Endothelial cell of umbilical vein (primary cell): ENCODE measurements at regions not wholly inside any gene's neighbourhood (a gene's known extent, or its start where the extent isn't known, plus 50 kb on each side); places are given as distances from the start of the nearest gene placed in this dataset.

Experiments used
- EZH2 ChIP-seq: IDR thresholded peaks from 2 replicates; pipeline ENCODE4 v1.6.1; 2012; ENCODE audit warnings: borderline replicate concordance, low read depth, mild to moderate bottlenecking, moderate library complexity, low read length, inconsistent platforms; ENCODE audit not compliant: severe bottlenecking
- FOS ChIP-seq: IDR thresholded peaks from 2 replicates; pipeline ENCODE4 v1.6.1; 2011; ENCODE audit warnings: mild to moderate bottlenecking, low read length, moderate library complexity, borderline replicate concordance; ENCODE audit not compliant: insufficient read depth
- GATA2 ChIP-seq: IDR thresholded peaks from 2 replicates; pipeline ENCODE4 v1.7.0; 2011; ENCODE audit warnings: low read depth, mild to moderate bottlenecking, moderate library complexity, mixed read lengths, low read length; ENCODE audit not compliant: insufficient read length, insufficient read depth
- JUN ChIP-seq: IDR thresholded peaks from 2 replicates; pipeline ENCODE4 v1.6.1; 2011; ENCODE audit warnings: borderline replicate concordance, low read depth; ENCODE audit not compliant: insufficient read length, insufficient read depth
- POLR2A ChIP-seq: IDR thresholded peaks from 2 replicates; pipeline ENCODE4 v1.6.1; 2012; ENCODE audit warnings: low read depth, mild to moderate bottlenecking, control low read depth, low read length
- POLR2AphosphoS5 ChIP-seq: IDR thresholded peaks from 2 replicates; pipeline ENCODE4 v1.6.1; 2012; ENCODE audit warnings: low read depth, mild to moderate bottlenecking, control low read depth, low read length, moderate library complexity; ENCODE audit not compliant: insufficient read depth
- TF ChIP-seq, protein P1 (sequence below): IDR thresholded peaks from 2 replicates; pipeline ENCODE4 v1.6.1; 2011; ENCODE audit not compliant: insufficient read depth, insufficient read length
- TF ChIP-seq, protein P2 (sequence below), 2 donors: IDR thresholded peaks; 1 replicate in 1 of 2; 2 replicates in 1 of 2; pipeline ENCODE4 v1.5.1; 2011; ENCODE audit warnings: low read length in 2 of 2, mild to moderate bottlenecking in 2 of 2, moderate library complexity in 2 of 2, control low read depth in 1 of 2, inconsistent platforms in 1 of 2, low read depth in 1 of 2; ENCODE audit not compliant: insufficient read depth in 1 of 2; ENCODE audit errors: extremely low read depth in 1 of 2

DNA sequence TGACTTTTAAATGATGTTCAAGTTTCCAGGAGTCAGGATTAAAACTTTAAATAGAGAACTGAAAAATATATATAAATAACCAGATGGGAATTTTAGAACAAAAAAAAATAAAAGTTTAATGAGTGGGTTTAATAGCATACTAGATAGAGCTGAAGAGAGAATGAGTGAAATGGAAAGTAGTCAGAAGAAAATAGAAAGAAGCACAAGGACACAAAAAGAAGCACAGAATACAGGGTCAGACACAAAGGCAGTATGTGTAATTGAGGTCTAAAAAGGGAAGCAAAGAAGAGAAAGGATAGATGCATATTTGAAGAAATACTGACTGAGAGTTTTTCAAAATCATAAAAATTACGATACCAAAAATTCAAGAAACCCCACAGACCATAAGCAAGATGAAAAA lies 159.8 kb upstream of the FERMT1 start:
- no peak for TF ChIP-seq POLR2A
- no peak for TF ChIP-seq EZH2
- TF ChIP-seq, protein P1, sequence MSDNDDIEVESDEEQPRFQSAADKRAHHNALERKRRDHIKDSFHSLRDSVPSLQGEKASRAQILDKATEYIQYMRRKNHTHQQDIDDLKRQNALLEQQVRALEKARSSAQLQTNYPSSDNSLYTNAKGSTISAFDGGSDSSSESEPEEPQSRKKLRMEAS = no peak
- TF ChIP-seq, protein P2, sequence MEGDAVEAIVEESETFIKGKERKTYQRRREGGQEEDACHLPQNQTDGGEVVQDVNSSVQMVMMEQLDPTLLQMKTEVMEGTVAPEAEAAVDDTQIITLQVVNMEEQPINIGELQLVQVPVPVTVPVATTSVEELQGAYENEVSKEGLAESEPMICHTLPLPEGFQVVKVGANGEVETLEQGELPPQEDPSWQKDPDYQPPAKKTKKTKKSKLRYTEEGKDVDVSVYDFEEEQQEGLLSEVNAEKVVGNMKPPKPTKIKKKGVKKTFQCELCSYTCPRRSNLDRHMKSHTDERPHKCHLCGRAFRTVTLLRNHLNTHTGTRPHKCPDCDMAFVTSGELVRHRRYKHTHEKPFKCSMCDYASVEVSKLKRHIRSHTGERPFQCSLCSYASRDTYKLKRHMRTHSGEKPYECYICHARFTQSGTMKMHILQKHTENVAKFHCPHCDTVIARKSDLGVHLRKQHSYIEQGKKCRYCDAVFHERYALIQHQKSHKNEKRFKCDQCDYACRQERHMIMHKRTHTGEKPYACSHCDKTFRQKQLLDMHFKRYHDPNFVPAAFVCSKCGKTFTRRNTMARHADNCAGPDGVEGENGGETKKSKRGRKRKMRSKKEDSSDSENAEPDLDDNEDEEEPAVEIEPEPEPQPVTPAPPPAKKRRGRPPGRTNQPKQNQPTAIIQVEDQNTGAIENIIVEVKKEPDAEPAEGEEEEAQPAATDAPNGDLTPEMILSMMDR (IDR thresholded peaks at IDR 0.05; ENCODE audit: extremely low read depth in 1 of 2, insufficient read depth in 1 of 2, low read depth in 1 of 2, low read length in 2 of 2) = no peak
- TF ChIP-seq FOS = no peak
- no peak for TF ChIP-seq JUN
- TF ChIP-seq POLR2AphosphoS5 = no peak
- no peak for TF ChIP-seq GATA2
